HL-60 (cell line): ENCODE measurements at regions not wholly inside any gene's neighbourhood (a gene's known extent, or its start where the extent isn't known, plus 50 kb on each side); places are given as distances from the start of the nearest gene placed in this dataset.

Source experiments
- DNase-seq, 2 experiments: peaks; one replicate each; pipeline ENCODE4 v3.0.0-alpha.2; 2010 to 2020; ENCODE audit warnings: low read depth in 1 of 2, low spot score in 1 of 2
- H3K27ac ChIP-seq: fragments of 250-450 bp; sonication (Bioruptor Pico); replicated peaks from 2 replicates; pipeline ENCODE4 v1.5.1; 2020; ENCODE audit warnings: mild to moderate bottlenecking, moderate library complexity
- H3K27me3 ChIP-seq: fragments of 250-450 bp; sonication (Bioruptor Pico); 2 replicates; pipeline ENCODE4 v1.5.1; 2021; ENCODE audit warnings: mild to moderate bottlenecking, moderate library complexity; ENCODE audit not compliant: insufficient read depth, poor library complexity, severe bottlenecking
- H3K4me3 ChIP-seq: replicated peaks from 2 replicates; pipeline ENCODE4 v1.5.1; 2011; ENCODE audit warnings: mild to moderate bottlenecking, control low read depth, low read length; ENCODE audit not compliant: insufficient read depth
- CTCF ChIP-seq: IDR thresholded peaks from one replicate; pipeline ENCODE4 v1.5.1; 2011; ENCODE audit warnings: low read length, control low read depth, inconsistent platforms; ENCODE audit not compliant: insufficient read depth
- GABPA ChIP-seq: IDR thresholded peaks from 2 replicates; pipeline ENCODE4 v1.6.1; 2012; ENCODE audit warnings: low read depth
- POLR2AphosphoS5 ChIP-seq: IDR thresholded peaks from 2 replicates; pipeline ENCODE4 v1.6.1; 2012; ENCODE audit warnings: low read depth
- SPI1 ChIP-seq: IDR thresholded peaks from 2 replicates; pipeline ENCODE4 v1.6.1; 2012; ENCODE audit warnings: low read depth, mild to moderate bottlenecking, borderline replicate concordance
- TF ChIP-seq, protein P1 (sequence below): IDR thresholded peaks from 2 replicates; pipeline ENCODE4 v1.6.1; 2012; ENCODE audit warnings: low read depth; ENCODE audit not compliant: insufficient replicate concordance

DNA sequence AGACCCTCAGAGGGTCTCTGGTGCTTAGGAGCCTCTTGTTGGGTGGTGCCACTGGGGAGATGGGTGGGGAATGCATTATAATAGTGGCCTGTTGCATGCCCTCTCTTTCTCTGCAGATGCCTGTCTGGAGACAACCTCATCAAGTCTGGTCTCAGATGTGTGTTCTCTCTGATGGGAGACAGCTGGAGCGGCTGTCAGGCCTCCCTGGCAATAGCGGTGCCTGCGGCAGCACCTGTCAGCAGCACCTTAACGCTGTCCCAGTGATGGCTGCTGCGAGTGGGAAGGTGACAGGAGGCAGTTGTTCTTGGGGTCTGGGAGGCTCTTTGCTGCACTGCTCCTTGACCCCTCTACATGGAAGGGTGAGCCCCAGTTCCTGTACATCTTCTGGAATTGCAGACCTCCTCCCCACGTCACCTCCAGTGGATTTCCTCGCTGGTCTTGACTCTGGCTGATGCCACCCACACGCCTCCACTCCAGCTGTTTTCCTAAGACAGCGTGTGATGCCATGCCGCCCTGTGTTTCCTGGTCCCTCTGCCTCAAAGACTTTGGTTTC lies 63.3 kb upstream of the BLCAP start:
- no peak for DNase-seq
- TF ChIP-seq SPI1 (no peak), CTCF (no peak), GABPA (no peak), POLR2AphosphoS5 (no peak)
- TF ChIP-seq, protein P1, sequence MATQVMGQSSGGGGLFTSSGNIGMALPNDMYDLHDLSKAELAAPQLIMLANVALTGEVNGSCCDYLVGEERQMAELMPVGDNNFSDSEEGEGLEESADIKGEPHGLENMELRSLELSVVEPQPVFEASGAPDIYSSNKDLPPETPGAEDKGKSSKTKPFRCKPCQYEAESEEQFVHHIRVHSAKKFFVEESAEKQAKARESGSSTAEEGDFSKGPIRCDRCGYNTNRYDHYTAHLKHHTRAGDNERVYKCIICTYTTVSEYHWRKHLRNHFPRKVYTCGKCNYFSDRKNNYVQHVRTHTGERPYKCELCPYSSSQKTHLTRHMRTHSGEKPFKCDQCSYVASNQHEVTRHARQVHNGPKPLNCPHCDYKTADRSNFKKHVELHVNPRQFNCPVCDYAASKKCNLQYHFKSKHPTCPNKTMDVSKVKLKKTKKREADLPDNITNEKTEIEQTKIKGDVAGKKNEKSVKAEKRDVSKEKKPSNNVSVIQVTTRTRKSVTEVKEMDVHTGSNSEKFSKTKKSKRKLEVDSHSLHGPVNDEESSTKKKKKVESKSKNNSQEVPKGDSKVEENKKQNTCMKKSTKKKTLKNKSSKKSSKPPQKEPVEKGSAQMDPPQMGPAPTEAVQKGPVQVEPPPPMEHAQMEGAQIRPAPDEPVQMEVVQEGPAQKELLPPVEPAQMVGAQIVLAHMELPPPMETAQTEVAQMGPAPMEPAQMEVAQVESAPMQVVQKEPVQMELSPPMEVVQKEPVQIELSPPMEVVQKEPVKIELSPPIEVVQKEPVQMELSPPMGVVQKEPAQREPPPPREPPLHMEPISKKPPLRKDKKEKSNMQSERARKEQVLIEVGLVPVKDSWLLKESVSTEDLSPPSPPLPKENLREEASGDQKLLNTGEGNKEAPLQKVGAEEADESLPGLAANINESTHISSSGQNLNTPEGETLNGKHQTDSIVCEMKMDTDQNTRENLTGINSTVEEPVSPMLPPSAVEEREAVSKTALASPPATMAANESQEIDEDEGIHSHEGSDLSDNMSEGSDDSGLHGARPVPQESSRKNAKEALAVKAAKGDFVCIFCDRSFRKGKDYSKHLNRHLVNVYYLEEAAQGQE: no peak
- H3K27ac ChIP-seq: no peak overlapping the region
- H3K4me3 ChIP-seq: no peak overlapping the region
- H3K27me3 ChIP-seq: peaks cover 5% of the 10 kb centered on the region

- no peak for DNase-seq
- no peak overlapping the region for H3K4me3 ChIP-seq
- TF ChIP-seq GABPA (no peak), SPI1 (no peak), POLR2AphosphoS5 (no peak), CTCF (no peak)
- TF ChIP-seq, protein P1: no peak
- peaks cover 3% of the 10 kb centered on the region for H3K27me3 ChIP-seq
- no peak overlapping the region for H3K27ac ChIP-seq
These were observed 58.4 kb upstream of the BLCAP start for GRCh38 chr20:37586078-37586477.

- no peak overlapping the region for H3K4me3 ChIP-seq
- DNase-seq: no peak
These were observed 56.6 kb upstream of the BLCAP start for GRCh38 chr20:37584238-37584807.

More at GRCh38 chr20:37584238-37584807, 56.6 kb upstream of the BLCAP start:
- no peak overlapping the region for H3K27ac ChIP-seq
- peaks cover 3% of the 10 kb centered on the region for H3K27me3 ChIP-seq
- TF ChIP-seq SPI1 (no peak), POLR2AphosphoS5 (no peak), GABPA (no peak), CTCF (no peak)
- TF ChIP-seq, protein P1: no peak
